ENCODE measurements at regions not wholly inside any gene's neighbourhood (a gene's known extent, or its start where the extent isn't known, plus 50 kb on each side); places are given as distances from the start of the nearest gene placed in this dataset.

- TF ChIP-seq BHLHE40 (IDR thresholded peaks at IDR 0.05; ENCODE audit: borderline replicate concordance) (no peak), L3MBTL2 (conservative IDR thresholded peaks at IDR 0.05) (no peak)
These were observed 150.1 kb downstream of the HAO1 start for GRCh38 chr20:7790189-7790588.
